Sciatic nerve (tissue), 2 donors: ENCODE measurements at regions not wholly inside any gene's neighbourhood (a gene's known extent, or its start where the extent isn't known, plus 50 kb on each side); places are given as distances from the start of the nearest gene placed in this dataset.
"Not testable (repeated sequence)": the region's sequence is repeated elsewhere in the genome, so short reads cannot be mapped to it uniquely, and the experiment has no call there.

Source experiments
- ATAC-seq: fragments of 200-7000 bp; cut with Tn5 transposase; one replicate; pipeline ENCODE4 v1.9.1; 2020; ENCODE audit warnings: mild to moderate bottlenecking, moderate library complexity
- DNase-seq: peaks from one replicate; pipeline ENCODE4 v3.0.0-alpha.2; 2020; ENCODE audit warnings: low spot score
- intact Hi-C: fragments of 100-400 bp; cut with DNase I; formaldehyde crosslinking; loops from one replicate; pipeline ENCODE4 v1.14.2; 2022
- donor health status: DM: no; HTN: no; CAD: no.
- donor health status: DM: no; HTN: no; CAD: no.

DNA sequence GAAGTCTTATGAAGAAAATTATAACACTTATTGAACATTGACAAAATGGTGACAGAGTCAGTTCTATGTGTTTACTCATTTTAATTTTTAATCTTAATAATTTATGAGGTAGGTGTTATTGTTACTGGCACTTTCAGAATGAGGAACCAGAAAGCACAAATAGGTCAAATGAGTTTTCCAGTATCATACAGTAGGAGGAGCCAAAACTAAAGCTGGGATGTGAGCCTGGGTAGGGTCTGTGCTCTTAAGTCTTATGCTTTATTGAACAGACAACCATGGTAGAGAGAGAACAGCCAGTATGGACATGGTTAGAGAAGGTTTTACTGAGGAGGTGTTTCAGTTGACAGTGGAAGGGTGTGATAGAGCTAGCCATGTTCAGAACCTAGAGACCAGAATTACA lies 775.7 kb downstream of the TMTC2 start:
- DNase-seq: no peak
- intact Hi-C loops: no loop called here
- ATAC-seq: no peak

- DNase-seq (no peak), ATAC-seq (no peak)
- intact Hi-C loops: no loop called here
These were observed 774.7 kb downstream of the TMTC2 start for GRCh38 chr12:83461336-83461935.

DNA sequence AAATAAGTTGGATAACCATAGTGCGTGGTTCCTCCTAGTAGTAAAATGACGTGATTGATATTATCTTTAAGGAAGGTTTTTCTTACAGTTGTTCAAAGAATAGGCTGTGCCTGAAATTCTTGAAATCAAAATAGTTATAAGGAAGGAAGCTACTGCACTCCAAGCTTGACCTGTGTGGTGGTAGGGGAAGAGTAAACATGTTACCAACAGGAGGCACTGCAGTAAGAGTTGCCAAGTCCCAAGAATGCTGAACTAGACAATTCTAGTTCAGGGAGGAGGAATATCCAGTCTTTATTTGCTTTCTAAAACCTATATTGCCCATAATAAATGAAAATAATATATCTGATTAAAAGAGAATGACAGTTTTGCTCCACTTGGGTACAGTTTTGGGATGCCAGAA lies 764.5 kb downstream of the TMTC2 start:
- intact Hi-C loops: no loop called here
- no peak for ATAC-seq

DNA sequence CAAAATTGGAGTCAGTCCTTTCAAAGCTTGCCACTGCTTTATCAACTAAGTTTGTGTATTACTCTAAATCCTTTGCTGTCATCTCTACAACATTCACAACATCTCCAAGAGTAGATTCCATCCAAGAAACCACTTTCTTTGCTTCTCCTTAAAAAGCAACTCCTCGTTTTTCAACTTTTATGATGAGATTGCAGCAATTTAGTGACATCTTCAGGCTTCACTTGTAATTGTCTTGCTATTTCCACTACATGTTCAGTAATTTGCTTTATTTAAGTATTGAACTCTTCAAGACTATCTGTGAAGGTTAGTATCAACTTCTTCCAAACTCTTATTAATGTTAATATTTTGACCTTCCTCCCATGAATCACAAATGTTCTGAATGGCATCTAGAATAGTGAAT lies 747.9 kb downstream of the TMTC2 start:
- ATAC-seq: no peak
- intact Hi-C loops: no loop called here
- no peak for DNase-seq

More for the DNA sequence above, 764.5 kb downstream of the TMTC2 start:
- DNase-seq: no peak

DNA sequence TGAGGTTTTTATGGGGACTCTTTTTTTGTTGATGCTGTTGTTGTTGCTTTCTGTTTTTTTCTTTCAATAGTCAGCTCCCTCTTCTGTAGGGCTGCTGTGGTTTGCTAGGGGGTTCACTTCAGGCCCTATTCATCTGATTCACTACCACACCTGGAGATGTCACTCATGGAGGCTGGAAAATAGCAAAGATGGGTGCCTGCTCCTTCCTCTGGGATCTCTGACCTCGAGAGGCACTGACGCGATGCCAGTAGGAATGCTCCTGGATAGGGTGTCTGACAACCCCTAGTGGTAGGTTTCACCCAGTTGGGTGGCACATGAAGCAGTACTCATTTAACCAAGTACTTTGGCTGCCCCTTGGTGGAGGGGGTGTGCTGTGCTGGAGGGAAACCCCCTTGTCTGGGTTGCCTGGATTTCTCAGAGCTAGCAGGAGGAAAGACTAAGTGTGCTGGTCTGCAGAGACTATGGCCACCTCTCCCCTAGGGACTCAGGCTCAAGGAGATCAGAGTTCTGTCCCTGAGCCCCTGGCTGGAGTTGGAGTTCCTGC lies 745.5 kb downstream of the TMTC2 start:
- DNase-seq: no peak
- no peak for ATAC-seq
- intact Hi-C loops: no loop called here

DNA sequence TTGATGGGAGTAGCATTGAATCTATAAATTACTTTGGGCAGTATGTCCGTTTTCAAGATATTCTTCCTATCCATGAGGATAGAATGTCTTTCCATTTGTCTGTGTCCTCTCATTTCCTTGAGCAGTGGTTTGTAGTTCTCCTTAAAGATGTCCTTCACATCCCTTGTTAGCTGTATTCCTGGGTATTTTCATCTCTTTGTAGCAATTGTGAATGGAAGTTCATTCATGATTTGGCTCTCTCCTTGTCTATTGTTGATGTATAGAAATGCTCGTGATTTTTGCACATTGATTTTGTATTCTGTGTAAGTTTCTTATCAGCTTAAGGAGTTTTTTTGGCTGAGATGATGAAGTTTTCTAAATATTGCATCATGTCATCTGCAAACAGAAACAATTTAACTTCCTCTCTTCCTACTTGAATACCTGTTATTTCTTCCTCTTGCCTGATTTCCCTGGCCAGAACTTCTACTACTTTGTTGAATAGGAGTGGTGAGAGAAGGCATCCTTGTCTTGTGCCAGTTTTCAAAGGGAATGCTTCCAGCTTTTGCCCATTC lies 741.0 kb downstream of the TMTC2 start:
- intact Hi-C loops, DNase-seq, ATAC-seq: not testable (repeated sequence)

DNA sequence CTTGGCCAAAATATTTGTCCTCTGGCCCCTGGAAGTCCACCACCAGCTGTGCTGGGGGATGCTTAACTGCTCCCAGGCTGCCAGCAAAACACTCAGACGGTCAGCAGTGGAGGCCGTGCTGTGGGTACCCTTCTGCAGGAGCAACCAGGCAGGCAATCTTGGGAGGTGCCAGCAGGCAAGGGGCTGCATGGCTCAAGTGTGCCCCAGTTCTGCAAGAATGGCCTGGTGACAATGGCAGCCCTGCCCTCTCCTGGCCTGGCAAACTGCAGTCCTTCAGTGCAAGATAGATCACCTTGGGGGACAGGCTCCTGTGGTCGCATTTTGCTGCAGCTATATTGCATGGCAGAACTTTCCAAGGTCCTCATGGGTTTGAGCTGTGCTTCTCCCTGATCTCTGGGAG lies 728.3 kb downstream of the TMTC2 start:
- DNase-seq (no peak), ATAC-seq (peak; percentile 46)
- intact Hi-C loops: no loop called here

- ATAC-seq (no peak), DNase-seq (no peak)
- intact Hi-C loops: no loop called here
These were observed 722.1 kb downstream of the TMTC2 start for GRCh38 chr12:83408851-83409250.

DNA sequence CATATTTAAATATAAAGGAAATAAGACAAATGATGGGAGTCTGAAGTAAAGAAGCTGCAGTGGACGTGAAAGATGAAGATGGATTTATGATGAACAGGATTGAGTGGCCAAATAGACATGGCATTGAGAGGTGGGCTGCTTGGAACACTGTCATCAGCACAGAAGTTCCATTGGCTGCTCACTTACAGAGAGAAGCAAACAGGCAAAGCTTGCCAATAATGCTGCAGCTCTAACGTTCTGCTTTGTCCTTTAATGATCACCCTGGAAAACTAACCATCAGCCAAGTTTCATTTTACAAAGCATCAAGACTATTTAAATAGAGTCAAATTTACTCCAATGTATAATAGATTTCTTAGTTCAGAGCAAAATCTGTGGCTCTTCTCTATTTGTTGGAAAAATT lies 721.4 kb downstream of the TMTC2 start:
- DNase-seq: no peak
- intact Hi-C loops: no loop called here
- ATAC-seq: no peak

DNA sequence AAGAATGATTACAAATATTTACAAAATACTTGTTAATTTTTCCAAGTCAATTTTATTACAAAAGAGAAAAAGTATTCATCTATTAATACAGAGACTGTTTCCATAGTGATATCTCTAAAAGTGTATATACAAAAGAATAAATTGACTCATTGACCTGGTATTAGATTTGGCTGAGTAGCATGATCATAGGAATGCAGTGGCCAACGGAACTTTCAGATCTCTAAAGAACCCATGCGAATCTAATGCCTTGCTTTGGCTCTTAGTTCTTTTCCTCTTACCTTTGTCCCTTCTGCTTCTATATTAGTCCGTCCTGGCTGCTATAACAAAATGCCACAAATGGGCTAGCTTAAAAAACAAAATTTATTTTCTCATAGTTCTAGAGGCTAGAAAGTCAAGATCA lies 717.8 kb downstream of the TMTC2 start:
- DNase-seq (no peak), ATAC-seq (no peak)
- intact Hi-C loops: no loop called here

- intact Hi-C loops: no loop called here
- no peak for ATAC-seq
- no peak for DNase-seq
These were observed 703.5 kb downstream of the TMTC2 start for GRCh38 chr12:83390186-83390585.

DNA sequence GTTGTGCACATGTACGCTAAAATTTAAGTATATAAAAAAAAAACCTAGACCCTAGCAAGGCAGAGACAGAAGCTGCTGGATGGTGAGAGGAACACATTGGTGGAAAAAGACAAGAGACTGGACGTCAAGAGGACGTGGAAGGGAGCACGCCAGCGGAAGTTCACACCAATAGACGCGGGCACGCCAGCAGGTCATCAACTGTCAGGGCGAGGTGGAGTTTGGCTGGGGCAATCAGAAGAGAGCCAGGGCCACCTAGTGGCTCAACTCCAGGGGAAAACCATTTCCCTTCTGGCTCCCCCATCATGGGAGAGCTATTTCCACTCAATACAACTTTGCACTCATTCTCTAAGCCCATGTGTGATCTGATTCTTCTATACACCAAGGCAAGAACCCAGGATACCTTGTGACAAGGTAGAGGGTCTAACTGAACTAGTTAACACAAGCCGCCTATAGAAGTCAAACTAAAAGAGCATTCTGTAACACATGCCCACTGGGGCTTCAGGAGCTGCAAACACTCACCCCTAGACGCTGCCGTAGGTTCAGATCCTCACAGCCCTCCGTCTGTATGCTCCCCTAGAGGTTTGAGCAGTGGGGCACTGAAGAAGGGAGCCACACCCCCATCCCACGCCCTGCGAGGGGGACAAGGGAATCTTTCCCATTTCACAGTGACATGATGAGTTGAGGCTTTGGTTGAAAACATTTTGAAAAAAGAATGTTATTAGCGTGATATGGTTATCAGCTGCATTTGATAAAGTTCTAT lies 702.7 kb downstream of the TMTC2 start:
- DNase-seq (no peak), ATAC-seq (no peak)
- intact Hi-C loops: no loop called here

DNA sequence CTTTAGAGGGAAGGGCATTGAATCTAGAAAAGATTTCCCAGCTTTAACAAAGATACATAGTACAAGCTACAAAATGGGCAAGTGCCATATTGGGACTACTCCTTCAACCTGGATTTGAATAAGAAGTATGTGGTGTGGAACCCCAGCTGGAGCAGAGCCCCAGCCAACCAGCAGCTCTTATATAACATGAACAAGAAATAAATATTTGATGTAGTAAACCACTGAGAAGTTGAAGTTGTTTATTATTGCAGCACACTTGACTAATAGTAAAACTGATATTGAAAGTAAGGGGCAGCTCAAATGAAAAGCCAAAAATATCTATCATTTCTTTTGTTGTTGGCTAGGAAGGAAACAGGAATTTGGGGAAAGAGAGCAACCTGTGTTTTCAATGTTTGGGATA lies 701.8 kb downstream of the TMTC2 start:
- intact Hi-C loops: no loop called here
- no peak for ATAC-seq
- no peak for DNase-seq

GRCh38 chr12:83386527-83387264 lies 700.0 kb downstream of the TMTC2 start:
- DNase-seq: no peak
- ATAC-seq: no peak
- intact Hi-C loops: no loop called here

DNA sequence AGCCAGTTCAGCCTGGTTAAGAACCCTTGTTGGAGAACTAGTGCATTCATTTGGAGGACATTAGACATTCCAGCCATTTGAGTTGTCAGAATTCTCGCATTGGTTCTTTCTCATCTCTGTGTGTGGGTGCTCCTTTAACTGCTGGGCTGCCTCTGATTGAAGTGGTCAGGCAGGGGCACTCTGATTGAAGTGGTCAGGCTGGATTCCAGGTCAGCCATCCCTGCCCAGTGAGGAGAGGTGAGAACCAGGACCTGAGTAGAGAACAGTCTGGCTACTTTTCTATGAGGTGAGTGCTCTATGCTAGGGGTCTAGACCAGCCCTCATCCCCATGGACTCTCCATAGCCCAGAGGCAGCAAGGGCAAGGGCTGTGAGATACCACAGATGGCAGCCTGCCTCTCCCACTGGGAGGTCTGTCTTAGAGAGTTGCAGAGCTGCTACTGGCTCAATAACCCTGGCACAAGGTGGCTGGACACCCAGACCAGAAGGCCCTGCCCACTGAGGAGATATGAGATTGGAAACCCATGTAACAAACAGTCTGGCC lies 691.6 kb downstream of the TMTC2 start:
- DNase-seq: no peak
- ATAC-seq: no peak
- intact Hi-C loops: no loop called here

GRCh38 chr12:83365317-83365716 lies 678.6 kb downstream of the TMTC2 start:
- DNase-seq (no peak), ATAC-seq (no peak)
- intact Hi-C loops: no loop called here

GRCh38 chr12:83361475-83361874 lies 674.8 kb downstream of the TMTC2 start:
- ATAC-seq (no peak), DNase-seq (no peak)
- intact Hi-C loops: no loop called here

- ATAC-seq (no peak), DNase-seq (no peak)
- intact Hi-C loops: no loop called here
These were observed 674.4 kb downstream of the TMTC2 start for GRCh38 chr12:83361071-83361470.

GRCh38 chr12:83349907-83350611 lies 663.4 kb downstream of the TMTC2 start:
- ATAC-seq: no peak
- no peak for DNase-seq
- intact Hi-C loops: no loop called here
